ENCODE measurements at regions not wholly inside any gene's neighbourhood (a gene's known extent, or its start where the extent isn't known, plus 50 kb on each side); places are given as distances from the start of the nearest gene placed in this dataset.

- no peak overlapping the region for H3K9ac ChIP-seq (ENCODE audit: extremely low read depth, insufficient read length, low read length)
- Mint-ChIP-seq H3K4me3 (no peak overlapping the region), H3K9me3 (peaks cover 0 to 3% of the 10 kb centered on the region in 2 experiments; a peak in 1 of 5 replicates), H3K27ac (no peak overlapping the region), H3K4me1 (no peaks in the 10 kb centered on the region), H3K36me3 (ENCODE audit: insufficient read depth in 1 of 3, low read depth in 3 of 3) (no peaks in the 10 kb centered on the region), H3K27me3 (ENCODE audit: low read depth) (peaks cover 1% of the 10 kb centered on the region; the same call in 1 of the 2 replicates)
- H3K27me3 ChIP-seq (ENCODE audit: insufficient read depth, low read length) = no peaks in the 10 kb centered on the region
- H2BK15ac ChIP-seq (ENCODE audit: low read depth, low read length) = no peak overlapping the region
- no peaks in the 10 kb centered on the region for H4K20me1 ChIP-seq (ENCODE audit: control insufficient read depth, insufficient read depth, insufficient read length)
- no peak overlapping the region for H4K5ac ChIP-seq (ENCODE audit: insufficient read length, low read depth, low read length)
- H4K91ac ChIP-seq (ENCODE audit: insufficient read length, low read depth, low read length) = no peak overlapping the region
- TF ChIP-seq, protein P1, sequence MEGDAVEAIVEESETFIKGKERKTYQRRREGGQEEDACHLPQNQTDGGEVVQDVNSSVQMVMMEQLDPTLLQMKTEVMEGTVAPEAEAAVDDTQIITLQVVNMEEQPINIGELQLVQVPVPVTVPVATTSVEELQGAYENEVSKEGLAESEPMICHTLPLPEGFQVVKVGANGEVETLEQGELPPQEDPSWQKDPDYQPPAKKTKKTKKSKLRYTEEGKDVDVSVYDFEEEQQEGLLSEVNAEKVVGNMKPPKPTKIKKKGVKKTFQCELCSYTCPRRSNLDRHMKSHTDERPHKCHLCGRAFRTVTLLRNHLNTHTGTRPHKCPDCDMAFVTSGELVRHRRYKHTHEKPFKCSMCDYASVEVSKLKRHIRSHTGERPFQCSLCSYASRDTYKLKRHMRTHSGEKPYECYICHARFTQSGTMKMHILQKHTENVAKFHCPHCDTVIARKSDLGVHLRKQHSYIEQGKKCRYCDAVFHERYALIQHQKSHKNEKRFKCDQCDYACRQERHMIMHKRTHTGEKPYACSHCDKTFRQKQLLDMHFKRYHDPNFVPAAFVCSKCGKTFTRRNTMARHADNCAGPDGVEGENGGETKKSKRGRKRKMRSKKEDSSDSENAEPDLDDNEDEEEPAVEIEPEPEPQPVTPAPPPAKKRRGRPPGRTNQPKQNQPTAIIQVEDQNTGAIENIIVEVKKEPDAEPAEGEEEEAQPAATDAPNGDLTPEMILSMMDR (conservative IDR thresholded peaks at IDR 0.05) = no peak
- no peak overlapping the region for H3K4me2 ChIP-seq (ENCODE audit: insufficient read depth, insufficient read length, low read length)
- no peak overlapping the region; the same call in 1 of the 2 replicates for H3K14ac ChIP-seq (ENCODE audit: insufficient read depth, low read length)
- H3K27ac ChIP-seq (ENCODE audit: insufficient read length, low read depth, low read length) = no peak overlapping the region
- H3K18ac ChIP-seq (ENCODE audit: insufficient read length, low read depth, low read length) = no peak overlapping the region
- H2BK12ac ChIP-seq (ENCODE audit: insufficient read length, low read depth, low read length) = no peak overlapping the region
- no peak for DNase-seq
- no peaks in the 10 kb centered on the region for H3K23me2 ChIP-seq (ENCODE audit: insufficient read length, low read depth, low read length, poor library complexity, severe bottlenecking)
- no peak overlapping the region for H2AK5ac ChIP-seq (ENCODE audit: insufficient read length, low read length)
- H2BK120ac ChIP-seq (ENCODE audit: low read depth, low read length, poor library complexity, severe bottlenecking) = no peak overlapping the region
- no peak overlapping the region for H2BK20ac ChIP-seq (ENCODE audit: low read depth, low read length, poor library complexity, severe bottlenecking)
- H3K4me1 ChIP-seq (ENCODE audit: insufficient read depth, low read length) = no peaks in the 10 kb centered on the region
- H3K23ac ChIP-seq (ENCODE audit: insufficient read length, low read depth, low read length) = no peak overlapping the region
- H2BK5ac ChIP-seq (ENCODE audit: insufficient read length, low read length) = no peak overlapping the region
- no peaks in the 10 kb centered on the region for H3K79me1 ChIP-seq (ENCODE audit: insufficient read depth, low read depth, low read length, poor library complexity, severe bottlenecking)
- H2AFZ ChIP-seq (ENCODE audit: low read length) = no peak overlapping the region
- H3K56ac ChIP-seq (ENCODE audit: insufficient read length, low read depth, low read length) = no peak overlapping the region
- H3K79me2 ChIP-seq (ENCODE audit: insufficient read depth, low read length) = no peaks in the 10 kb centered on the region
- no peak overlapping the region for H4K8ac ChIP-seq (replicated peaks; ENCODE audit: insufficient read length, low read depth, low read length)
- no CpG with 5 or more reads among the region's 5 CpGs for WGBS (ENCODE audit: extremely low coverage, insufficient read length, low lambda C conversion rate)
- no peak overlapping the region for H3K4ac ChIP-seq (ENCODE audit: low read depth, low read length)
- no peaks in the 10 kb centered on the region for H3K9me3 ChIP-seq (ENCODE audit: control insufficient read depth, low read depth, low read length)
- no peak overlapping the region for H3T11ph ChIP-seq (ENCODE audit: low read length)
These were observed 224.2 kb downstream of the XPNPEP1 start for GRCh38 chr10:109698882-109699664.

Measured in H9 (cell line).